Testis (tissue), 2 donors: ENCODE measurements at regions not wholly inside any gene's neighbourhood (a gene's known extent, or its start where the extent isn't known, plus 50 kb on each side); places are given as distances from the start of the nearest gene placed in this dataset.

Experiments
- CTCF ChIP-seq, 3 experiments: fragments of 450-650 bp in 2 of 3; fragments of 200-600 bp in 1 of 3; sonication (generic) in 1 of 3; IDR thresholded peaks; one replicate each; pipeline ENCODE4 v1.5.1; 2016 to 2019; ENCODE audit warnings: antibody characterized with exemption in 3 of 3, mild to moderate bottlenecking in 2 of 3, moderate library complexity in 1 of 3
- POLR2A ChIP-seq: fragments of 450-650 bp; IDR thresholded peaks from one replicate; pipeline ENCODE4 v1.6.1; 2017; ENCODE audit warnings: antibody characterized with exemption, mild to moderate bottlenecking, moderate library complexity

DNA sequence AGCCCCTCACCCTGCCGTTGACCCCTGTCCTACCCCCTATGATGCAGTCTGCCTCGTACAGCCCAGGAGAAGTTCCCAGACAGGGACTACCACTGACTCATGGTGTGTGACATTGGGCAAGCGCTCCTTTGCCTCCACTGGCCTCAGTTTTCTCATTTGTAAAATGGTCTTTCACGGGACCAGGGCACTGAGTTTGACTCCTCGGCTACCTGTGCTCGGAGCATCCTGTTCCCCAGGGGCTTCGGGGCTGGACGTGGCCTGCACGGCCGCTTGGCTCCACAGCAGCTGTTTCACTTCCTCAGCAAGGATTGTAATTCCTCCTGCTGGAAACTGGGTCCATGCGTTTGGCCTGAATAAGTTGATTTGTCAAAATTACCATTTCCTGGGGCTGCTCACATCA is 277.3 kb downstream of the MATN1 start:
- TF ChIP-seq POLR2A (no peak), CTCF (IDR thresholded peaks at IDR 0.05) (no peak)
